SK-N-SH (cell line): ENCODE measurements at regions not wholly inside any gene's neighbourhood (a gene's known extent, or its start where the extent isn't known, plus 50 kb on each side); places are given as distances from the start of the nearest gene placed in this dataset.

ENCODE experiments used
- EP300 ChIP-seq, 2 experiments: IDR thresholded peaks; 2 replicates each; pipeline versions ENCODE4 v1.4.0 to v1.6.1; 2012; ENCODE audit warnings: borderline replicate concordance in 1 of 2, low read depth in 1 of 2, low read length in 1 of 2
- GATA2 ChIP-seq: sonication (generic); formaldehyde crosslinking; IDR thresholded peaks from 2 replicates; pipeline ENCODE4 v1.5.0; 2020; ENCODE audit warnings: mild to moderate bottlenecking, missing genetic modification reagents
- MXI1 ChIP-seq: IDR thresholded peaks from 2 replicates; pipeline ENCODE4 v1.6.1; 2012; ENCODE audit warnings: mild to moderate bottlenecking, low read depth, low read length, improper control_type of control experiment
- TCF12 ChIP-seq: IDR thresholded peaks from 2 replicates; pipeline ENCODE4 v1.4.0; 2012
- YY1 ChIP-seq: IDR thresholded peaks from 2 replicates; pipeline ENCODE4 v1.4.0; 2012; ENCODE audit warnings: low read depth, mild to moderate bottlenecking
- TF ChIP-seq, protein P1 (sequence below): fragments of 200-600 bp; sonication (generic); IDR thresholded peaks from 2 replicates; pipeline ENCODE4 v1.6.1; 2017; ENCODE audit warnings: antibody characterized with exemption, mild to moderate bottlenecking, moderate library complexity
- TF ChIP-seq, protein P2 (sequence below): IDR thresholded peaks from 2 replicates; pipeline ENCODE4 v1.6.1; 2012; ENCODE audit warnings: mild to moderate bottlenecking, low read depth, low read length, moderate library complexity

DNA sequence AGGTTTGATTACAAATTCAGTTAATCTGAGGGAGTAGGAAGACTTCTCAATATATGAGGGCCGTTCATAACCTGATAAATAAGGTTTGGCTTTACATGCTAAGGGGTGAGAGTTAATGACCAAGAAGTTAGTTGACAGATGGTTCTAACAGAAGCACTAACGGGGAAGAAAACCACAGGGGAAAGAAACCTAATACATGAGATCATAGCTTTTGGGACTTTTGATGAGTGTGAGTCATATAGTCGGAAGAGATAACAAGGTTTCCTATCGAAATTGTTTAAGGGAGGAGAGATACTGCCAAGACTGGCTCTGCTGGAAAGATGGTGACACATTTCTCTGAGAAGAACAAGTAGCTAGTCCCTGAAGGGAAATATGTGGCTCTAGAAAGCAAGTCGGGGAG, 140.1 kb downstream of the COX7C start:
- TF ChIP-seq, protein P1, sequence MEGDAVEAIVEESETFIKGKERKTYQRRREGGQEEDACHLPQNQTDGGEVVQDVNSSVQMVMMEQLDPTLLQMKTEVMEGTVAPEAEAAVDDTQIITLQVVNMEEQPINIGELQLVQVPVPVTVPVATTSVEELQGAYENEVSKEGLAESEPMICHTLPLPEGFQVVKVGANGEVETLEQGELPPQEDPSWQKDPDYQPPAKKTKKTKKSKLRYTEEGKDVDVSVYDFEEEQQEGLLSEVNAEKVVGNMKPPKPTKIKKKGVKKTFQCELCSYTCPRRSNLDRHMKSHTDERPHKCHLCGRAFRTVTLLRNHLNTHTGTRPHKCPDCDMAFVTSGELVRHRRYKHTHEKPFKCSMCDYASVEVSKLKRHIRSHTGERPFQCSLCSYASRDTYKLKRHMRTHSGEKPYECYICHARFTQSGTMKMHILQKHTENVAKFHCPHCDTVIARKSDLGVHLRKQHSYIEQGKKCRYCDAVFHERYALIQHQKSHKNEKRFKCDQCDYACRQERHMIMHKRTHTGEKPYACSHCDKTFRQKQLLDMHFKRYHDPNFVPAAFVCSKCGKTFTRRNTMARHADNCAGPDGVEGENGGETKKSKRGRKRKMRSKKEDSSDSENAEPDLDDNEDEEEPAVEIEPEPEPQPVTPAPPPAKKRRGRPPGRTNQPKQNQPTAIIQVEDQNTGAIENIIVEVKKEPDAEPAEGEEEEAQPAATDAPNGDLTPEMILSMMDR, result no peak
- no peak for TF ChIP-seq YY1
- no peak for TF ChIP-seq MXI1
- TF ChIP-seq, protein P2, sequence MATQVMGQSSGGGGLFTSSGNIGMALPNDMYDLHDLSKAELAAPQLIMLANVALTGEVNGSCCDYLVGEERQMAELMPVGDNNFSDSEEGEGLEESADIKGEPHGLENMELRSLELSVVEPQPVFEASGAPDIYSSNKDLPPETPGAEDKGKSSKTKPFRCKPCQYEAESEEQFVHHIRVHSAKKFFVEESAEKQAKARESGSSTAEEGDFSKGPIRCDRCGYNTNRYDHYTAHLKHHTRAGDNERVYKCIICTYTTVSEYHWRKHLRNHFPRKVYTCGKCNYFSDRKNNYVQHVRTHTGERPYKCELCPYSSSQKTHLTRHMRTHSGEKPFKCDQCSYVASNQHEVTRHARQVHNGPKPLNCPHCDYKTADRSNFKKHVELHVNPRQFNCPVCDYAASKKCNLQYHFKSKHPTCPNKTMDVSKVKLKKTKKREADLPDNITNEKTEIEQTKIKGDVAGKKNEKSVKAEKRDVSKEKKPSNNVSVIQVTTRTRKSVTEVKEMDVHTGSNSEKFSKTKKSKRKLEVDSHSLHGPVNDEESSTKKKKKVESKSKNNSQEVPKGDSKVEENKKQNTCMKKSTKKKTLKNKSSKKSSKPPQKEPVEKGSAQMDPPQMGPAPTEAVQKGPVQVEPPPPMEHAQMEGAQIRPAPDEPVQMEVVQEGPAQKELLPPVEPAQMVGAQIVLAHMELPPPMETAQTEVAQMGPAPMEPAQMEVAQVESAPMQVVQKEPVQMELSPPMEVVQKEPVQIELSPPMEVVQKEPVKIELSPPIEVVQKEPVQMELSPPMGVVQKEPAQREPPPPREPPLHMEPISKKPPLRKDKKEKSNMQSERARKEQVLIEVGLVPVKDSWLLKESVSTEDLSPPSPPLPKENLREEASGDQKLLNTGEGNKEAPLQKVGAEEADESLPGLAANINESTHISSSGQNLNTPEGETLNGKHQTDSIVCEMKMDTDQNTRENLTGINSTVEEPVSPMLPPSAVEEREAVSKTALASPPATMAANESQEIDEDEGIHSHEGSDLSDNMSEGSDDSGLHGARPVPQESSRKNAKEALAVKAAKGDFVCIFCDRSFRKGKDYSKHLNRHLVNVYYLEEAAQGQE, result no peak
- no peak for TF ChIP-seq EP300 (IDR thresholded peaks at IDR 0.05; ENCODE audit: borderline replicate concordance in 1 of 2, low read depth in 1 of 2, low read length in 1 of 2)
- no peak for TF ChIP-seq GATA2 (CRISPR knock-in tag)
- no peak for TF ChIP-seq TCF12
